H1 (cell line): ENCODE measurements at regions not wholly inside any gene's neighbourhood (a gene's known extent, or its start where the extent isn't known, plus 50 kb on each side); places are given as distances from the start of the nearest gene placed in this dataset.

ENCODE experiments used
- GTF2F1 ChIP-seq: IDR thresholded peaks from 2 replicates; pipeline ENCODE4 v1.6.1; 2012; ENCODE audit warnings: low read depth, low read length, improper control_type of control experiment, borderline replicate concordance
- SIRT6 ChIP-seq: IDR thresholded peaks from one replicate; pipeline ENCODE4 v1.7.1; 2012; ENCODE audit warnings: low read length, inconsistent platforms

DNA sequence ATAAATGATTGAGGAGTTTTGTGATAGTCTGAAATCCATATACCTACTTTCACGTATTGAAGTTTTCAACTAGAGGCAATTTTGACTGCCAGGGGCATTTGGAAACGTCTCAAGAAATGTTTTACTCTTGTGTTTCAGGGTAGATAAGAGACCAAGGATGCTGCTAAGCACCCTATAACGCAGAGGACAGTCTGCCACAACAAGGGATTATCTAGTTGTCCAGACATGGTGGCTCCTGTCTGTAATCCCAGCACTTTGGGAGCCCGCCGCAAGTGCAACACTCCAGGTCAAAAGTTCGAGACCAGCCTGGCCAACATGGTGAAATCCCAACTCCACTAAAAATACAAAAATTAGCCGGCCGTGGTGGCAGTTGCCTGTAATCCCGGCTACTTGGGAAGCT lies 133.7 kb upstream of the CCNG1 start (continued):
- TF ChIP-seq SIRT6 (no peak), GTF2F1 (no peak)
